ENCODE measurements at regions not wholly inside any gene's neighbourhood (a gene's known extent, or its start where the extent isn't known, plus 50 kb on each side); places are given as distances from the start of the nearest gene placed in this dataset.

DNA sequence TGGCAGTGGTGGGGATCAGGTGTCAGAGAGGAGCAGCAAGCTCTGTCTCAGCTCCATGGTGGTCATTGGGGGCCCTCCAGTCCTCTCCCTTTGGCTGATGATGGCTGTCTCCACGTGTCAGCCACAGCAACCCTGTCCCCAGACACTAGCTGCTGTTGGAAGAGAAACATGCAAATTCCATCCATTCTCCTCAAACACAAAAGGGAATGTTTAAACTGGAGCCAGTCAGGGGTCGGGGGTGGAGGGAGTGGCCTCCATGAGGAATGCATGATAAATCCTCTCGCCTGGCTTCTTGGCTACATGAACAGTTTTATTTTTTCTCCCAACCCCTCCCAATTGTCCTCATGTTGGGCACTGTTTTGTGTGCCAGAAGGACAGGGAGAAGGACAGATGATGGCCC lies 86.4 kb downstream of the EDN3 start:
- ChIA-PET CTCF (interaction anchor here (1.5 kb wide), 1 partner anchor 736 kb away, joined by 3 read pairs; the partner anchor contains the start of gene STX16), POLR2A (no interaction called here)
- no peak overlapping the region for H2AFZ ChIP-seq (ENCODE audit: low read depth)
- WGBS (ENCODE audit: low lambda C conversion rate), result 38% methylated on average over 3 of the region's 3 CpGs
- H3K4me3 ChIP-seq (ENCODE audit: low read depth in 2 of 2, low read length in 1 of 2), result no peak overlapping the region
- no peaks in the 10 kb centered on the region for H3K9me2 ChIP-seq
- H3K9ac ChIP-seq, result no peak overlapping the region
- no peaks in the 10 kb centered on the region for H3F3A ChIP-seq (replicated peaks; ENCODE audit: insufficient read depth)
- peaks cover 0 to 31% of the 10 kb centered on the region in 2 experiments; a peak in 1 of 4 replicates for H3K4me1 ChIP-seq (ENCODE audit: control insufficient read depth in 1 of 2, insufficient read depth in 2 of 2, low read depth in 1 of 2, low read length in 1 of 2)
- DNase-seq, result no peak
- no peaks in the 10 kb centered on the region for H3K36me3 ChIP-seq (replicated peaks in 1 of 2; ENCODE audit: control insufficient read depth in 1 of 2, insufficient read depth in 2 of 2, low read length in 1 of 2)
- no peaks in the 10 kb centered on the region for H4K20me1 ChIP-seq (ENCODE audit: insufficient read depth)
- no peak for TF ChIP-seq ELF1 (IDR thresholded peaks at IDR 0.05)
- TF ChIP-seq, protein P1, sequence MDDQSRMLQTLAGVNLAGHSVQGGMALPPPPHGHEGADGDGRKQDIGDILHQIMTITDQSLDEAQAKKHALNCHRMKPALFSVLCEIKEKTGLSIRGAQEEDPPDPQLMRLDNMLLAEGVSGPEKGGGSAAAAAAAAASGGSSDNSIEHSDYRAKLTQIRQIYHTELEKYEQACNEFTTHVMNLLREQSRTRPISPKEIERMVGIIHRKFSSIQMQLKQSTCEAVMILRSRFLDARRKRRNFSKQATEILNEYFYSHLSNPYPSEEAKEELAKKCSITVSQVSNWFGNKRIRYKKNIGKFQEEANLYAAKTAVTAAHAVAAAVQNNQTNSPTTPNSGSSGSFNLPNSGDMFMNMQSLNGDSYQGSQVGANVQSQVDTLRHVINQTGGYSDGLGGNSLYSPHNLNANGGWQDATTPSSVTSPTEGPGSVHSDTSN (IDR thresholded peaks at IDR 0.05), result no peak
- no peak for TF ChIP-seq POLR2AphosphoS5 (IDR thresholded peaks at IDR 0.05; ENCODE audit: low read depth, low read length)
- TF ChIP-seq, protein P2, sequence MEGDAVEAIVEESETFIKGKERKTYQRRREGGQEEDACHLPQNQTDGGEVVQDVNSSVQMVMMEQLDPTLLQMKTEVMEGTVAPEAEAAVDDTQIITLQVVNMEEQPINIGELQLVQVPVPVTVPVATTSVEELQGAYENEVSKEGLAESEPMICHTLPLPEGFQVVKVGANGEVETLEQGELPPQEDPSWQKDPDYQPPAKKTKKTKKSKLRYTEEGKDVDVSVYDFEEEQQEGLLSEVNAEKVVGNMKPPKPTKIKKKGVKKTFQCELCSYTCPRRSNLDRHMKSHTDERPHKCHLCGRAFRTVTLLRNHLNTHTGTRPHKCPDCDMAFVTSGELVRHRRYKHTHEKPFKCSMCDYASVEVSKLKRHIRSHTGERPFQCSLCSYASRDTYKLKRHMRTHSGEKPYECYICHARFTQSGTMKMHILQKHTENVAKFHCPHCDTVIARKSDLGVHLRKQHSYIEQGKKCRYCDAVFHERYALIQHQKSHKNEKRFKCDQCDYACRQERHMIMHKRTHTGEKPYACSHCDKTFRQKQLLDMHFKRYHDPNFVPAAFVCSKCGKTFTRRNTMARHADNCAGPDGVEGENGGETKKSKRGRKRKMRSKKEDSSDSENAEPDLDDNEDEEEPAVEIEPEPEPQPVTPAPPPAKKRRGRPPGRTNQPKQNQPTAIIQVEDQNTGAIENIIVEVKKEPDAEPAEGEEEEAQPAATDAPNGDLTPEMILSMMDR (IDR thresholded peaks at IDR 0.05), result no peak
- TF ChIP-seq EZH2phosphoT487 (IDR thresholded peaks at IDR 0.05; ENCODE audit: borderline replicate concordance, low read depth), result no peak
- TF ChIP-seq FOXM1 (IDR thresholded peaks at IDR 0.05; ENCODE audit: low read depth), result no peak
- TF ChIP-seq, protein P3, sequence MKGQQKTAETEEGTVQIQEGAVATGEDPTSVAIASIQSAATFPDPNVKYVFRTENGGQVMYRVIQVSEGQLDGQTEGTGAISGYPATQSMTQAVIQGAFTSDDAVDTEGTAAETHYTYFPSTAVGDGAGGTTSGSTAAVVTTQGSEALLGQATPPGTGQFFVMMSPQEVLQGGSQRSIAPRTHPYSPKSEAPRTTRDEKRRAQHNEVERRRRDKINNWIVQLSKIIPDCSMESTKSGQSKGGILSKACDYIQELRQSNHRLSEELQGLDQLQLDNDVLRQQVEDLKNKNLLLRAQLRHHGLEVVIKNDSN (IDR thresholded peaks at IDR 0.05; ENCODE audit: borderline replicate concordance, low read depth), result no peak
- TF ChIP-seq NRF1 (IDR thresholded peaks at IDR 0.05; ENCODE audit: low read depth, low read length), result no peak
- TF ChIP-seq, protein P4, sequence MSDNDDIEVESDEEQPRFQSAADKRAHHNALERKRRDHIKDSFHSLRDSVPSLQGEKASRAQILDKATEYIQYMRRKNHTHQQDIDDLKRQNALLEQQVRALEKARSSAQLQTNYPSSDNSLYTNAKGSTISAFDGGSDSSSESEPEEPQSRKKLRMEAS (IDR thresholded peaks at IDR 0.05; ENCODE audit: low read depth), result no peak
- TF ChIP-seq SIN3A (IDR thresholded peaks at IDR 0.05; ENCODE audit: borderline replicate concordance, low read depth, low read length), result no peak
- TF ChIP-seq, protein P5, sequence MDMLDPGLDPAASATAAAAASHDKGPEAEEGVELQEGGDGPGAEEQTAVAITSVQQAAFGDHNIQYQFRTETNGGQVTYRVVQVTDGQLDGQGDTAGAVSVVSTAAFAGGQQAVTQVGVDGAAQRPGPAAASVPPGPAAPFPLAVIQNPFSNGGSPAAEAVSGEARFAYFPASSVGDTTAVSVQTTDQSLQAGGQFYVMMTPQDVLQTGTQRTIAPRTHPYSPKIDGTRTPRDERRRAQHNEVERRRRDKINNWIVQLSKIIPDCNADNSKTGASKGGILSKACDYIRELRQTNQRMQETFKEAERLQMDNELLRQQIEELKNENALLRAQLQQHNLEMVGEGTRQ (IDR thresholded peaks at IDR 0.05; ENCODE audit: borderline replicate concordance, low read depth, low read length), result no peak
- TF ChIP-seq RFX5 (IDR thresholded peaks at IDR 0.05; ENCODE audit: low read length), result no peak
- no peak for TF ChIP-seq EP300 (IDR thresholded peaks at IDR 0.05; ENCODE audit: borderline replicate concordance in 1 of 2, low read depth in 1 of 2, low read length in 1 of 2)
- TF ChIP-seq CHD2 (IDR thresholded peaks at IDR 0.05; ENCODE audit: low read length, partially characterized antibody), result no peak
- H3K27ac ChIP-seq (ENCODE audit: low read depth in 2 of 2, low read length in 1 of 2), result no peak overlapping the region
- H3K4me2 ChIP-seq, result no peak overlapping the region
- no peaks in the 10 kb centered on the region for H3K79me2 ChIP-seq (ENCODE audit: insufficient read depth)
- H3K9me3 ChIP-seq, result no peaks in the 10 kb centered on the region
- H3K27me3 ChIP-seq (ENCODE audit: insufficient read depth), result no peaks in the 10 kb centered on the region
